Skeletal muscle tissue (tissue), 3 donors: ENCODE measurements at regions not wholly inside any gene's neighbourhood (a gene's known extent, or its start where the extent isn't known, plus 50 kb on each side); places are given as distances from the start of the nearest gene placed in this dataset.
A peak's percentile ranks its signal among the peaks of the same experiment; 100 is the strongest.

ENCODE experiments used
- H3K27ac ChIP-seq: one replicate; pipeline ENCODE4 v1.7.0; 2013; ENCODE audit warnings: mild to moderate bottlenecking, low read depth, low read length, inconsistent platforms
- H3K27me3 ChIP-seq, 3 donors: one replicate each; pipeline ENCODE4 v1.7.0; 2013; ENCODE audit warnings: low read length in 3 of 3; ENCODE audit not compliant: control insufficient read depth in 3 of 3, insufficient read depth in 3 of 3
- H3K36me3 ChIP-seq, 3 donors: one replicate each; pipeline ENCODE4 v1.7.0; 2013; ENCODE audit warnings: low read length in 3 of 3; ENCODE audit not compliant: control insufficient read depth in 3 of 3, insufficient read depth in 3 of 3
- H3K4me1 ChIP-seq, 3 donors: one replicate each; pipeline ENCODE4 v1.7.0; 2013; ENCODE audit warnings: low read length in 3 of 3, mild to moderate bottlenecking in 3 of 3; ENCODE audit not compliant: control insufficient read depth in 3 of 3, insufficient read depth in 3 of 3
- H3K4me3 ChIP-seq, 3 donors: one replicate each; pipeline ENCODE4 v1.7.0; 2013; ENCODE audit warnings: low read length in 3 of 3
- H3K9ac ChIP-seq, 3 donors: one replicate each; pipeline ENCODE4 v1.7.0; 2013; ENCODE audit warnings: low read length in 3 of 3, mild to moderate bottlenecking in 3 of 3, moderate library complexity in 2 of 3, low read depth in 1 of 3
- H3K9me3 ChIP-seq, 3 donors: one replicate each; pipeline ENCODE4 v1.7.0; 2013; ENCODE audit warnings: low read length in 3 of 3; ENCODE audit not compliant: control insufficient read depth in 3 of 3
- donor health status: Osteomylitis.

- Histone ChIP-seq H3K4me3 (no peak overlapping the region), H3K27me3 (no peaks in the 10 kb centered on the region), H3K4me1 (peaks cover 15 to 21% (median 20%) of the 10 kb centered on the region in 3 donors), H3K27ac (no peak overlapping the region), H3K9me3 (no peaks in the 10 kb centered on the region), H3K36me3 (no peaks in the 10 kb centered on the region), H3K9ac (peak overlapping the region in 1 of 3 donors; percentile 18)
These were observed 246.4 kb downstream of the ZNF621 start for GRCh38 chr3:40771112-40771511.

DNA sequence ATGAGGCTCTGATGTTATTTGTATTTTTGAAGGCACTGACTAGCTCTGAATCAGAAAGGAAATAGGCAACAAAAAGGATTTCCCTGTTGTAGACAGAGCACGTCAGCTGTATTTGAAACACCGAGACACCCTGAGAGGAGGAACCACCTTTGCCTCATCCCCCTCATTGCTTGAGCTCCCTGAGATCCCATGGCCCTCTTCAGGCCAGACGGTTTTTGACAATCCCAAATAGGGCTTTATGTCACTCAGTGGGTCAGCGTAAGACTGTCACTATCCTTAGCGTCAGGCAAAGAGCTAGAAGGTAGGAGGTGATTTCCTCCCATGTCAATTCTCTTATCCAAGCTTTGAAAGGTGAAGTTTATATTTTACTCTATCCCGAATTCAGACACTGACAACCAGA lies 254.3 kb downstream of the ZNF621 start:
- Histone ChIP-seq H3K9me3 (no peaks in the 10 kb centered on the region), H3K27ac (no peak overlapping the region), H3K27me3 (no peaks in the 10 kb centered on the region), H3K4me3 (no peak overlapping the region), H3K4me1 (peaks cover 20 to 25% (median 25%) of the 10 kb centered on the region in 3 donors), H3K9ac (no peak overlapping the region), H3K36me3 (no peaks in the 10 kb centered on the region)

GRCh38 chr3:40780291-40780924 lies 255.6 kb downstream of the ZNF621 start:
- Histone ChIP-seq H3K36me3 (no peaks in the 10 kb centered on the region), H3K9me3 (no peaks in the 10 kb centered on the region), H3K4me1 (peaks cover 20 to 25% (median 25%) of the 10 kb centered on the region in 3 donors), H3K4me3 (peak overlapping the region; percentile 55 to 64 (median 59)), H3K27ac (peak overlapping the region; percentile 80), H3K27me3 (no peaks in the 10 kb centered on the region), H3K9ac (peak overlapping the region in 2 of 3 donors; percentile 67)

DNA sequence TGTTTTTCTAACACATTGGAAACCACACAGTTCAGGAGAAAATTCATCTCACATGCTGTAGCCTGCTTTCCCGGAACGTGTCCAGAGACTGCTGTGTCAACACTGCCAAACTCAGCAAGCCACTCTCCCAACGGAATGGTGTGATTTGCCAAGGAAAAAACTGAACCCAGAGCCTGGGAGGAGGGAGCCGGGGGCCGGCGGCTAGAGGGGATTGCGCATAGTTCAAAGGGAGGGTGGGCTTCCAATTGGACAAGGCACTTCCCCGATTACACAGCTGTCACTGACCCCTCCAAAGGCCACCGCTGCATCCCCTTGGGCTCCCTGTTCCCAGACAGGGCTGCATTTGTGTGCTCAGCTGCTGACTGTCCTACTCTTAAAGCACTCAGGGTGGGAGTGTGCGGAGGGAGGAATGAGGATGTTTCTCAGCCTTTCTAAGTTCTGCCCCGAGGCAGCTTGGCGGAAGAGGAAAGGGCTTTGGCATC lies 256.2 kb downstream of the ZNF621 start:
- Histone ChIP-seq H3K36me3 (no peaks in the 10 kb centered on the region), H3K9ac (peak overlapping the region; percentile 36 to 67 (median 67)), H3K27ac (peak overlapping the region; percentile 80), H3K4me1 (peaks cover 20 to 25% (median 25%) of the 10 kb centered on the region in 3 donors), H3K9me3 (no peaks in the 10 kb centered on the region), H3K27me3 (no peaks in the 10 kb centered on the region), H3K4me3 (peak overlapping the region; percentile 55 to 64 (median 59))

- Histone ChIP-seq H3K36me3 (no peaks in the 10 kb centered on the region), H3K4me3 (no peak overlapping the region), H3K27me3 (no peaks in the 10 kb centered on the region), H3K9ac (no peak overlapping the region), H3K27ac (no peak overlapping the region), H3K9me3 (no peaks in the 10 kb centered on the region), H3K4me1 (peaks cover 20 to 25% (median 25%) of the 10 kb centered on the region in 3 donors)
These were observed 257.5 kb downstream of the ZNF621 start for GRCh38 chr3:40782111-40782721.

- Histone ChIP-seq H3K4me3 (no peak overlapping the region), H3K4me1 (no peaks in the 10 kb centered on the region), H3K36me3 (no peaks in the 10 kb centered on the region), H3K27ac (no peak overlapping the region), H3K27me3 (no peaks in the 10 kb centered on the region), H3K9ac (no peak overlapping the region), H3K9me3 (no peaks in the 10 kb centered on the region)
These were observed 266.0 kb downstream of the ZNF621 start for GRCh38 chr3:40790746-40791145.

DNA sequence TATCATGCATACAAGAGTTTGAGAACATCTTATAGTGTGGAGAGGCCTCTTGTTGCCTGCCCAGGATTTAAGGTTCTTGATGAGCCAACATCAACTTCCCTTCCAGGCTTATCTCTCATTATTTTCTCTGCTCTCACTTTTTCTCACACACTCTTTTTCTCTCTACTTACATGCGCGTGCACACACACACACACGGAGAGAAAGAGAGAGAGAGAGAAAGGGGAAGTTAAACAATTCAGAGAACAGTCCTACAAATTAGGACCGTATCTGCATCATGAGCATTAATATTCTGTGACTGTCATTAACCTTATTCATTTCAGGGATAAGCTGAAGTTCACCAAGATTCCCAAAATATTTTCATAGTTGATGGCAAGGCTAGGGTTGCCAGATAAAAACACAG lies 269.0 kb downstream of the ZNF621 start:
- Histone ChIP-seq H3K9ac (no peak overlapping the region), H3K4me3 (no peak overlapping the region), H3K27ac (no peak overlapping the region), H3K27me3 (no peaks in the 10 kb centered on the region), H3K36me3 (no peaks in the 10 kb centered on the region), H3K4me1 (no peaks in the 10 kb centered on the region), H3K9me3 (no peaks in the 10 kb centered on the region)

GRCh38 chr3:40800343-40800742 lies 275.6 kb downstream of the ZNF621 start:
- H3K9ac ChIP-seq, result no peak overlapping the region

GRCh38 chr3:40801284-40801741 lies 276.6 kb downstream of the ZNF621 start:
- Histone ChIP-seq H3K27ac (no peak overlapping the region), H3K4me1 (peaks cover 0 to 5% (median 3%) of the 10 kb centered on the region in 3 donors), H3K4me3 (no peak overlapping the region), H3K9ac (no peak overlapping the region), H3K36me3 (no peaks in the 10 kb centered on the region), H3K9me3 (no peaks in the 10 kb centered on the region), H3K27me3 (no peaks in the 10 kb centered on the region)

More at GRCh38 chr3:40800343-40800742, 275.6 kb downstream of the ZNF621 start:
- H3K27ac ChIP-seq, result peak overlapping the region; percentile 23
- H3K36me3 ChIP-seq, result no peaks in the 10 kb centered on the region
- peaks cover 0 to 5% (median 3%) of the 10 kb centered on the region in 3 donors for H3K4me1 ChIP-seq
- no peaks in the 10 kb centered on the region for H3K9me3 ChIP-seq
- H3K27me3 ChIP-seq, result no peaks in the 10 kb centered on the region
- no peak overlapping the region for H3K4me3 ChIP-seq

DNA sequence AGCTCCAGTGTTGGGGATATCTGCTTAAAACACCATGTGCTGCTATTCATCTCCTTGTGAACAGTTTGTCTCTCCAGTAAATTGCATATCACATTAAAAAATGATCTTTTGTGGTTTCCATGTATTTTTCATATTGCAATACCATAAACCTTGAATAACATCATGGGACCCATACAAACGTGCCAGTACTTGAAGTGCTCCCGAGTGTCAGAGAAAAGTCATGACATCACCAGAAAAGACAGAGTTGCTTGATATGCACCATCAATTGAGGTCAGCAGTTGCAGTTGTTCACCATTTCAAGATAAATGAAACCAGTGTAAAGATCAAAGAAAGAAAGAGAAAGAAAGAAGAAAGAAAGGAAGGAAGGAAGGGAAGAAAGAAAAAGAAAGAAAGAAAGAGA lies 278.6 kb downstream of the ZNF621 start:
- no peak overlapping the region for H3K27ac ChIP-seq
- no peak overlapping the region for H3K4me3 ChIP-seq
- no peak overlapping the region for H3K9ac ChIP-seq
- H3K4me1 ChIP-seq, result peaks cover 0 to 5% (median 3%) of the 10 kb centered on the region in 3 donors
- H3K9me3 ChIP-seq, result no peaks in the 10 kb centered on the region
- no peaks in the 10 kb centered on the region for H3K27me3 ChIP-seq
- no peaks in the 10 kb centered on the region for H3K36me3 ChIP-seq
